ENCODE measurements at regions not wholly inside any gene's neighbourhood (a gene's known extent, or its start where the extent isn't known, plus 50 kb on each side); places are given as distances from the start of the nearest gene placed in this dataset.
"Not testable (repeated sequence)": the region's sequence is repeated elsewhere in the genome, so short reads cannot be mapped to it uniquely, and the experiment has no call there.

GRCh38 chr7:66459783-66460413, 168.8 kb upstream of the KCTD7 start:
- DNase-seq: not testable (repeated sequence)

GRCh38 chr7:66460921-66461361, 167.7 kb upstream of the KCTD7 start:
- no peak for DNase-seq

GRCh38 chr7:66461397-66461796, 167.3 kb upstream of the KCTD7 start:
- DNase-seq: not testable (repeated sequence)

- not testable (repeated sequence) for DNase-seq
Observed at GRCh38 chr7:66462831-66463230, 165.8 kb upstream of the KCTD7 start.

- DNase-seq: no peak
Observed at GRCh38 chr7:66464059-66464458, 164.6 kb upstream of the KCTD7 start.

- DNase-seq: no peak
Observed at GRCh38 chr7:66466081-66466600, 162.5 kb upstream of the KCTD7 start.

- DNase-seq: no peak
Observed at GRCh38 chr7:66467887-66468286, 160.8 kb upstream of the KCTD7 start.

- not testable (repeated sequence) for DNase-seq
Observed at GRCh38 chr7:66473064-66473463, 155.6 kb upstream of the KCTD7 start.

- no peak for DNase-seq
Observed at GRCh38 chr7:66474441-66474840, 154.2 kb upstream of the KCTD7 start.

GRCh38 chr7:66476056-66476455, 152.6 kb upstream of the KCTD7 start:
- DNase-seq: not testable (repeated sequence)

GRCh38 chr7:66477822-66478397, 150.8 kb upstream of the KCTD7 start:
- not testable (repeated sequence) for DNase-seq

- DNase-seq: not testable (repeated sequence)
Observed at GRCh38 chr7:66481229-66481628, 147.5 kb upstream of the KCTD7 start.

GRCh38 chr7:66489065-66489464, 139.6 kb upstream of the KCTD7 start:
- not testable (repeated sequence) for DNase-seq

GRCh38 chr7:66489741-66490140, 138.9 kb upstream of the KCTD7 start:
- not testable (repeated sequence) for DNase-seq

- DNase-seq: not testable (repeated sequence)
Observed at GRCh38 chr7:66490979-66491378, 137.7 kb upstream of the KCTD7 start.

- not testable (repeated sequence) for DNase-seq
Observed at GRCh38 chr7:66492405-66492804, 136.3 kb upstream of the KCTD7 start.

- DNase-seq: peak; percentile 84
Observed at GRCh38 chr7:66493235-66494205, 135.2 kb upstream of the KCTD7 start.

- DNase-seq: no peak
Observed at GRCh38 chr7:66497346-66497745, 131.3 kb upstream of the KCTD7 start.

GRCh38 chr7:66500087-66500486, 128.6 kb upstream of the KCTD7 start:
- no peak for DNase-seq

- DNase-seq: no peak
Observed at GRCh38 chr7:66502230-66503035, 126.2 kb upstream of the KCTD7 start.

GRCh38 chr7:66503036-66503370, 125.7 kb upstream of the KCTD7 start:
- DNase-seq: no peak

GRCh38 chr7:66503551-66504031, 125.1 kb upstream of the KCTD7 start:
- DNase-seq: no peak
